Femur (tissue), 1 donor: ENCODE measurements at regions not wholly inside any gene's neighbourhood (a gene's known extent, or its start where the extent isn't known, plus 50 kb on each side); places are given as distances from the start of the nearest gene placed in this dataset.
"Not testable (repeated sequence)": the region's sequence is repeated elsewhere in the genome, so short reads cannot be mapped to it uniquely, and the experiment has no call there.

Experiments
- DNase-seq: peaks from one replicate; pipeline ENCODE4 v3.0.0-alpha.2; 2017

GRCh38 chr12:92257261-92257660, 111.6 kb upstream of the BTG1 start:
- DNase-seq = no peak

GRCh38 chr12:92255741-92256140, 110.1 kb upstream of the BTG1 start:
- no peak for DNase-seq

GRCh38 chr12:92253301-92253700, 107.7 kb upstream of the BTG1 start:
- DNase-seq = no peak

- DNase-seq = no peak
Measured at GRCh38 chr12:92248977-92249376, 103.3 kb upstream of the BTG1 start.

GRCh38 chr12:92244036-92244435, 98.4 kb upstream of the BTG1 start:
- peak; percentile 26 for DNase-seq

GRCh38 chr12:92242907-92243306, 97.3 kb upstream of the BTG1 start:
- DNase-seq = peak; percentile 35

GRCh38 chr12:92237762-92238523, 92.3 kb upstream of the BTG1 start:
- no peak for DNase-seq

GRCh38 chr12:92237262-92237661, 91.6 kb upstream of the BTG1 start:
- no peak for DNase-seq

GRCh38 chr12:92235703-92236472, 90.2 kb upstream of the BTG1 start:
- DNase-seq = no peak

GRCh38 chr12:92234533-92234932, 88.9 kb upstream of the BTG1 start:
- no peak for DNase-seq

- DNase-seq = no peak
Measured at GRCh38 chr12:92233346-92234015, 87.8 kb upstream of the BTG1 start.

GRCh38 chr12:92232371-92232932, 86.8 kb upstream of the BTG1 start:
- DNase-seq = not testable (repeated sequence)

GRCh38 chr12:92231945-92232344, 86.3 kb upstream of the BTG1 start:
- not testable (repeated sequence) for DNase-seq

GRCh38 chr12:92231532-92231931, 85.9 kb upstream of the BTG1 start:
- DNase-seq = not testable (repeated sequence)

- no peak for DNase-seq
Measured at GRCh38 chr12:92229381-92229780, 83.7 kb upstream of the BTG1 start.

- DNase-seq = no peak
Measured at GRCh38 chr12:92226961-92227360, 81.3 kb upstream of the BTG1 start.

- peak; percentile 43 for DNase-seq
Measured at GRCh38 chr12:92226071-92226661, 80.5 kb upstream of the BTG1 start.

GRCh38 chr12:92224685-92225331, 79.2 kb upstream of the BTG1 start:
- DNase-seq = no peak

- no peak for DNase-seq
Measured at GRCh38 chr12:92223481-92223880, 77.8 kb upstream of the BTG1 start.

GRCh38 chr12:92221656-92222315, 76.1 kb upstream of the BTG1 start:
- no peak for DNase-seq

GRCh38 chr12:92218394-92219077, 72.9 kb upstream of the BTG1 start:
- no peak for DNase-seq
